H9 (cell line): ENCODE measurements at regions not wholly inside any gene's neighbourhood (a gene's known extent, or its start where the extent isn't known, plus 50 kb on each side); places are given as distances from the start of the nearest gene placed in this dataset.

Experiments
- DNase-seq: peaks from one replicate; pipeline ENCODE4 v3.0.0-alpha.2; 2017
- H2AFZ ChIP-seq: one replicate; pipeline ENCODE4 v1.6.1; 2013; ENCODE audit warnings: mild to moderate bottlenecking, low read length, control low read depth, moderate library complexity
- H2AK5ac ChIP-seq: 2 replicates; pipeline ENCODE4 v1.6.1; 2013; ENCODE audit warnings: low read length, control low read depth, mixed read lengths; ENCODE audit not compliant: insufficient read length
- H2BK120ac ChIP-seq: one replicate; pipeline ENCODE4 v1.6.1; 2013; ENCODE audit warnings: low read depth, mild to moderate bottlenecking, low read length, control low read depth, inconsistent platforms; ENCODE audit not compliant: poor library complexity, severe bottlenecking
- H2BK12ac ChIP-seq: 2 replicates; pipeline ENCODE4 v1.6.1; 2013; ENCODE audit warnings: low read length, control low read depth, mixed read lengths, low read depth; ENCODE audit not compliant: insufficient read length
- H2BK15ac ChIP-seq: 2 replicates; pipeline ENCODE4 v1.6.1; 2013; ENCODE audit warnings: low read depth, low read length, control low read depth
- H2BK20ac ChIP-seq: one replicate; pipeline ENCODE4 v1.6.1; 2013; ENCODE audit warnings: low read depth, mild to moderate bottlenecking, low read length, control low read depth, inconsistent platforms; ENCODE audit not compliant: poor library complexity, severe bottlenecking
- H2BK5ac ChIP-seq: 2 replicates; pipeline ENCODE4 v1.6.1; 2013; ENCODE audit warnings: low read length, control low read depth, mixed read lengths; ENCODE audit not compliant: insufficient read length
- H3K14ac ChIP-seq: 2 replicates; pipeline ENCODE4 v1.6.1; 2013; ENCODE audit warnings: low read length, control low read depth; ENCODE audit not compliant: insufficient read depth
- H3K18ac ChIP-seq: 2 replicates; pipeline ENCODE4 v1.6.1; 2013; ENCODE audit warnings: low read depth, mild to moderate bottlenecking, mixed read lengths, low read length, control low read depth; ENCODE audit not compliant: insufficient read length
- H3K23ac ChIP-seq: 2 replicates; pipeline ENCODE4 v1.6.1; 2013; ENCODE audit warnings: low read length, control low read depth, mixed read lengths, low read depth; ENCODE audit not compliant: insufficient read length
- H3K23me2 ChIP-seq: 2 replicates; pipeline ENCODE4 v1.6.1; 2013; ENCODE audit warnings: low read depth, mild to moderate bottlenecking, mixed read lengths, low read length, control low read depth; ENCODE audit not compliant: insufficient read length, poor library complexity, severe bottlenecking
- H3K27ac ChIP-seq: 2 replicates; pipeline ENCODE4 v1.5.1; 2013; ENCODE audit warnings: low read length, control low read depth, mixed read lengths, low read depth; ENCODE audit not compliant: insufficient read length
- H3K27me3 ChIP-seq: 2 replicates; pipeline ENCODE4 v1.6.1; 2013; ENCODE audit warnings: low read length, control low read depth, inconsistent platforms; ENCODE audit not compliant: insufficient read depth
- H3K4ac ChIP-seq: 2 replicates; pipeline ENCODE4 v1.6.1; 2013; ENCODE audit warnings: low read depth, mild to moderate bottlenecking, control low read depth, inconsistent platforms, low read length, moderate library complexity
- H3K4me1 ChIP-seq: 2 replicates; pipeline ENCODE4 v1.6.1; 2013; ENCODE audit warnings: low read length, control low read depth, inconsistent platforms; ENCODE audit not compliant: insufficient read depth
- H3K4me2 ChIP-seq: 2 replicates; pipeline ENCODE4 v1.6.1; 2013; ENCODE audit warnings: low read length, control low read depth, mixed read lengths; ENCODE audit not compliant: insufficient read length, insufficient read depth
- H3K56ac ChIP-seq: 2 replicates; pipeline ENCODE4 v1.6.1; 2013; ENCODE audit warnings: low read depth, mild to moderate bottlenecking, mixed read lengths, low read length, control low read depth; ENCODE audit not compliant: insufficient read length
- H3K79me1 ChIP-seq: 2 replicates; pipeline ENCODE4 v1.6.1; 2013; ENCODE audit warnings: low read depth, mild to moderate bottlenecking, moderate library complexity, low read length, control low read depth, inconsistent platforms; ENCODE audit not compliant: insufficient read depth, poor library complexity, severe bottlenecking
- H3K79me2 ChIP-seq: 2 replicates; pipeline ENCODE4 v1.6.1; 2013; ENCODE audit warnings: low read length, control low read depth, inconsistent platforms; ENCODE audit not compliant: insufficient read depth
- H3K9ac ChIP-seq: 2 replicates; pipeline ENCODE4 v1.6.1; 2013; ENCODE audit warnings: low read length, control low read depth, mixed read lengths; ENCODE audit not compliant: insufficient read length; ENCODE audit errors: extremely low read depth
- H3K9me3 ChIP-seq: one replicate; pipeline ENCODE4 v1.6.1; 2013; ENCODE audit warnings: low read depth, low read length, inconsistent platforms; ENCODE audit not compliant: control insufficient read depth
- H3T11ph ChIP-seq: one replicate; pipeline ENCODE4 v1.6.1; 2013; ENCODE audit warnings: mild to moderate bottlenecking, low read length, control low read depth, inconsistent platforms
- H4K20me1 ChIP-seq: one replicate; pipeline ENCODE4 v1.6.1; 2013; ENCODE audit not compliant: control insufficient read depth, insufficient read length, insufficient read depth
- H4K5ac ChIP-seq: 2 replicates; pipeline ENCODE4 v1.6.1; 2013; ENCODE audit warnings: low read depth, mild to moderate bottlenecking, mixed read lengths, low read length, control low read depth; ENCODE audit not compliant: insufficient read length
- H4K8ac ChIP-seq: replicated peaks from 2 replicates; pipeline ENCODE4 v1.6.1; 2013; ENCODE audit warnings: low read length, control low read depth, mixed read lengths, low read depth; ENCODE audit not compliant: insufficient read length
- H4K91ac ChIP-seq: 2 replicates; pipeline ENCODE4 v1.6.1; 2013; ENCODE audit warnings: low read depth, mild to moderate bottlenecking, moderate library complexity, mixed read lengths, low read length, control low read depth; ENCODE audit not compliant: insufficient read length
- H3K27ac Mint-ChIP-seq, 3 experiments: 2 replicates in 2 of 3; 3 replicates in 1 of 3; pipeline ENCODE4 v1.8.0; 2020 to 2021; ENCODE audit warnings: mixed read lengths in 3 of 3, mild to moderate bottlenecking in 1 of 3, moderate library complexity in 1 of 3
- H3K27me3 Mint-ChIP-seq: 2 replicates; pipeline ENCODE4 v1.8.0; 2021; ENCODE audit warnings: low read depth, mild to moderate bottlenecking, moderate library complexity, mixed read lengths
- H3K36me3 Mint-ChIP-seq, 3 experiments: 2 replicates in 2 of 3; 3 replicates in 1 of 3; pipeline ENCODE4 v1.8.0; 2020 to 2021; ENCODE audit warnings: low read depth in 3 of 3, mixed read lengths in 3 of 3; ENCODE audit not compliant: insufficient read depth in 1 of 3
- H3K4me1 Mint-ChIP-seq, 2 experiments: 2 replicates each; pipeline ENCODE4 v1.8.0; 2020; ENCODE audit warnings: mixed read lengths in 2 of 2
- H3K4me3 Mint-ChIP-seq, 2 experiments: 2 replicates in 1 of 2; 3 replicates in 1 of 2; pipeline ENCODE4 v1.8.0; 2020 to 2021; ENCODE audit warnings: mild to moderate bottlenecking in 2 of 2, mixed read lengths in 2 of 2, moderate library complexity in 1 of 2
- H3K9me3 Mint-ChIP-seq, 2 experiments: 2 replicates in 1 of 2; 3 replicates in 1 of 2; pipeline ENCODE4 v1.8.0; 2020; ENCODE audit warnings: mild to moderate bottlenecking in 2 of 2, mixed read lengths in 2 of 2, moderate library complexity in 1 of 2
- CTCF ChIP-seq: fragments of 200-600 bp; sonication (generic); conservative IDR thresholded peaks from 3 replicates; pipeline ENCODE4 v1.8.0; 2021; ENCODE audit warnings: antibody characterized with exemption, mild to moderate bottlenecking
- WGBS: extraction: QIAGEN DNeasy Blood & Tissue Kit; methylation state at CpG from one replicate; pipeline ENCODE4 v1.1.7; 2013; ENCODE audit warnings: missing lambda C conversion rate, low lambda C conversion rate, mixed read lengths; ENCODE audit not compliant: insufficient read length; ENCODE audit errors: extremely low coverage; 5-methylcytosine and 5-hydroxymethylcytosine counted together

GRCh38 chr2:228866044-228866443 is 405.0 kb downstream of the PID1 start:
- no peak overlapping the region for H3K23ac ChIP-seq

More at GRCh38 chr2:228866044-228866443, 405.0 kb downstream of the PID1 start:
- H3K56ac ChIP-seq = no peak overlapping the region
- H2BK12ac ChIP-seq = no peak overlapping the region
- no peaks in the 10 kb centered on the region for H4K20me1 ChIP-seq
- no peak for TF ChIP-seq CTCF
- no peak overlapping the region for H2BK5ac ChIP-seq
- H3K79me1 ChIP-seq = no peaks in the 10 kb centered on the region
- no peak overlapping the region for H3K27ac Mint-ChIP-seq
- peaks cover 3 to 18% (median 4%) of the 10 kb centered on the region in 3 experiments; a peak in 6 of 7 replicates for H3K36me3 Mint-ChIP-seq
- no peak overlapping the region for H3K9ac ChIP-seq
- H3K27me3 ChIP-seq = no peaks in the 10 kb centered on the region
- no peaks in the 10 kb centered on the region for H3K23me2 ChIP-seq
- H3K27ac ChIP-seq = no peak overlapping the region
- H3T11ph ChIP-seq = no peak overlapping the region
- H3K14ac ChIP-seq = no peak overlapping the region; the same call in 1 of the 2 replicates
- no peak overlapping the region for H2BK15ac ChIP-seq
- no peak overlapping the region for H2BK20ac ChIP-seq
- no peak overlapping the region for H4K5ac ChIP-seq
- no peaks in the 10 kb centered on the region; the same call in 1 of the 2 replicates for H3K4me1 ChIP-seq
- H2BK120ac ChIP-seq = no peak overlapping the region
- WGBS = no CpG with 5 or more reads among the region's 2 CpGs
- H2AK5ac ChIP-seq = no peak overlapping the region
- H3K27me3 Mint-ChIP-seq = no peaks in the 10 kb centered on the region
- H3K9me3 Mint-ChIP-seq = peaks cover 9 to 15% of the 10 kb centered on the region in 2 experiments
- no peak overlapping the region for H3K4ac ChIP-seq
- H4K91ac ChIP-seq = no peak overlapping the region
- peaks cover 12 to 26% of the 10 kb centered on the region in 2 experiments for H3K4me1 Mint-ChIP-seq
- H2AFZ ChIP-seq = no peak overlapping the region
- no peak for DNase-seq
- H3K79me2 ChIP-seq = no peaks in the 10 kb centered on the region
- no peak overlapping the region for H4K8ac ChIP-seq
- no peak overlapping the region for H3K18ac ChIP-seq
- no peaks in the 10 kb centered on the region for H3K9me3 ChIP-seq
- no peak overlapping the region for H3K4me3 Mint-ChIP-seq
- H3K4me2 ChIP-seq = no peak overlapping the region
